HFFc6 (cell line): ENCODE measurements at regions not wholly inside any gene's neighbourhood (a gene's known extent, or its start where the extent isn't known, plus 50 kb on each side); places are given as distances from the start of the nearest gene placed in this dataset.

Experiments
- DNase-seq: peaks from one replicate; pipeline ENCODE4 v3.0.0-alpha.2; 2018
- H3K27ac Mint-ChIP-seq: 2 replicates; pipeline ENCODE4 v1.8.0; 2020; ENCODE audit warnings: mild to moderate bottlenecking, mixed read lengths
- H3K27me3 Mint-ChIP-seq: 2 replicates; pipeline ENCODE4 v1.8.0; 2021; ENCODE audit warnings: mild to moderate bottlenecking, moderate library complexity, mixed read lengths; ENCODE audit not compliant: insufficient read depth
- H3K36me3 Mint-ChIP-seq: 2 replicates; pipeline ENCODE4 v1.8.0; 2021; ENCODE audit warnings: low read depth, mixed read lengths
- H3K4me1 Mint-ChIP-seq: 2 replicates; pipeline ENCODE4 v1.8.0; 2020; ENCODE audit warnings: low read depth, mixed read lengths
- H3K4me3 Mint-ChIP-seq: 2 replicates; pipeline ENCODE4 v1.8.0; 2020; ENCODE audit warnings: mild to moderate bottlenecking, moderate library complexity, mixed read lengths
- H3K9me3 Mint-ChIP-seq: 2 replicates; pipeline ENCODE4 v1.8.0; 2020; ENCODE audit warnings: mild to moderate bottlenecking, mixed read lengths
- TF ChIP-seq, protein P1 (sequence below): fragments of 200-600 bp; sonication (generic); IDR thresholded peaks from 2 replicates; pipeline ENCODE4 v1.5.0; 2021; ENCODE audit warnings: antibody characterized with exemption, mild to moderate bottlenecking

DNA sequence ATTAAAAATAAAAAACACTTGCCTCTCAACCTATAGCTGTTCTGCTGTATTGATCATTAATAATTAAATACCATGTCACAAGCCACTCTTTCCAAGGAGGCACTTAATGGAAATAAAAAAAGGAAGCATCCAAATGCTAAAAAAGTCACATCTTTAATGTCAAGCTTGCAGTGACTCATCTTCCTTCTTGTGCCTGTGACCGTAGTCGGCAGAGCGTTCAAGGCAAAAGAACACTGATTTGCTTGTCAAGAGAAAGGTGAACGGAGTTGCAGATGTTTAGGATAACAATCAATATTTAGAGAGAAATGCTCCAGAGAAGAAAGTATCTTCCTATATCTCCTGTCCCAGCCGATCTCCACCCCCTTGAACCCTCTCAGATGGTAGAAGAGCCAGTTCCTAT is 341.0 kb upstream of the OPRM1 start:
- no peak for DNase-seq
- Mint-ChIP-seq H3K27me3 (no peaks in the 10 kb centered on the region), H3K4me3 (no peak overlapping the region), H3K36me3 (no peaks in the 10 kb centered on the region), H3K4me1 (no peaks in the 10 kb centered on the region), H3K27ac (no peak overlapping the region), H3K9me3 (peaks cover 63% of the 10 kb centered on the region)
- TF ChIP-seq, protein P1, sequence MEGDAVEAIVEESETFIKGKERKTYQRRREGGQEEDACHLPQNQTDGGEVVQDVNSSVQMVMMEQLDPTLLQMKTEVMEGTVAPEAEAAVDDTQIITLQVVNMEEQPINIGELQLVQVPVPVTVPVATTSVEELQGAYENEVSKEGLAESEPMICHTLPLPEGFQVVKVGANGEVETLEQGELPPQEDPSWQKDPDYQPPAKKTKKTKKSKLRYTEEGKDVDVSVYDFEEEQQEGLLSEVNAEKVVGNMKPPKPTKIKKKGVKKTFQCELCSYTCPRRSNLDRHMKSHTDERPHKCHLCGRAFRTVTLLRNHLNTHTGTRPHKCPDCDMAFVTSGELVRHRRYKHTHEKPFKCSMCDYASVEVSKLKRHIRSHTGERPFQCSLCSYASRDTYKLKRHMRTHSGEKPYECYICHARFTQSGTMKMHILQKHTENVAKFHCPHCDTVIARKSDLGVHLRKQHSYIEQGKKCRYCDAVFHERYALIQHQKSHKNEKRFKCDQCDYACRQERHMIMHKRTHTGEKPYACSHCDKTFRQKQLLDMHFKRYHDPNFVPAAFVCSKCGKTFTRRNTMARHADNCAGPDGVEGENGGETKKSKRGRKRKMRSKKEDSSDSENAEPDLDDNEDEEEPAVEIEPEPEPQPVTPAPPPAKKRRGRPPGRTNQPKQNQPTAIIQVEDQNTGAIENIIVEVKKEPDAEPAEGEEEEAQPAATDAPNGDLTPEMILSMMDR: no peak

DNA sequence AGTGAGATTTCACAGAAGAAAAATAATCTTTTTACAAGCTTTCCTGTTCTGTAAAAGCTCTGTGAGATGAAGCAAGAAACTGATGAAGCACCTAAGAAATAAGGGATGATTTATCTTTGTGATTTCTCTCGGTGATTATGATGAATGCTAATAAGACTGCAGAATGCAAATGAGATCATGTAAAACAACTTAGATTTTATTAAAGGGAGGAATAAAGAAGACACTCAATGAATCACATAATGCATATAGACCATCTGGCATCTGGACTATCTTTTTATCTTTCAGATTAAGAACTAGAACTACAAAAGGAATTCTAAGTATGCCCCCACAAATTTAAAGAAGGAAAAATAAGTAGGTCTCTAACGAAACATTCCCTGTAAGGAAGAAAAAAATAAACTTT is 361.5 kb upstream of the OPRM1 start:
- no peak overlapping the region for H3K27ac Mint-ChIP-seq
- DNase-seq: no peak
- no peaks in the 10 kb centered on the region for H3K36me3 Mint-ChIP-seq
- no peaks in the 10 kb centered on the region for H3K4me1 Mint-ChIP-seq
- no peaks in the 10 kb centered on the region for H3K27me3 Mint-ChIP-seq
- TF ChIP-seq, protein P1: no peak
- peaks cover 28% of the 10 kb centered on the region for H3K9me3 Mint-ChIP-seq
- no peak overlapping the region for H3K4me3 Mint-ChIP-seq

DNA sequence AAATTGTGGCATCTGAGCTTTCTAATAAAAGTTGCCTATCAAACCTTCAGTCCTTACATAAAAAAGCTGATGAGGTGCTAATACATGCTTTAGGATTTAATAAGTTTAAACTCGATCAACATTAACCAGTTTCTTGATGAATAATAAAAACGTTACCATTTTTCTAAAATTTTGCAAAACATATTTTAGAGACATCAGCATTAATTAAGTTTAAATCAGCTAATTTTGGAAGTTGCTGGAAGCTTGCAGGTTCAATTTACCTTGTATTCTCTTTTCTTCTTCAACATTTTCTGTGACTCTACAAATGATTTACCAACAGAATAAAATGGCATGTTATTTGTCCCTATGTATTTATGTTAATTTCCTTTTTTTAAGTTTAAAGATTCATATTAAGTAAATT is 365.3 kb upstream of the OPRM1 start:
- no peak overlapping the region for H3K4me3 Mint-ChIP-seq
- H3K36me3 Mint-ChIP-seq: no peaks in the 10 kb centered on the region
- peaks cover 5% of the 10 kb centered on the region for H3K9me3 Mint-ChIP-seq
- H3K27ac Mint-ChIP-seq: no peak overlapping the region
- no peaks in the 10 kb centered on the region for H3K4me1 Mint-ChIP-seq
- H3K27me3 Mint-ChIP-seq: no peaks in the 10 kb centered on the region
- TF ChIP-seq, protein P1: no peak
- no peak for DNase-seq

DNA sequence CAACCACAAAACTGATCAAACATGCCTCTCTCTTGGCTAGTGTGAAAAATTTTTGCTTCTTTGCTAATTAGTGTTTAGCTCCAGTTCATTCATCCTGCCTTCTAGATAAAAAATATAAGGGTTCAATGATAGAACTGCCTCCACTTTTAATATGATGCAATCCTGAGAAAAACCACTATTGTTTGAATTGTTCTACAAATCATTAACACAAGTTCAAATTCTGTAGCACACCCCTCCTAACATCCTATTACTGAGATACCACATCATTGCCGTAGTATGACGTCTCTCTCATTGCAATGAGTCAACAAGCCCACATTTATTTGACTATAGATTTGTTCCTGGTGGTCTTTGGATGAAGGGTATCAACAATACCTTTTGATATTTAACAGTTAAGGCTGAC is 365.8 kb upstream of the OPRM1 start:
- DNase-seq: no peak
- H3K36me3 Mint-ChIP-seq: no peaks in the 10 kb centered on the region
- H3K27me3 Mint-ChIP-seq: no peaks in the 10 kb centered on the region
- peaks cover 5% of the 10 kb centered on the region for H3K9me3 Mint-ChIP-seq
- no peaks in the 10 kb centered on the region for H3K4me1 Mint-ChIP-seq
- TF ChIP-seq, protein P1: no peak
- H3K4me3 Mint-ChIP-seq: no peak overlapping the region
- no peak overlapping the region for H3K27ac Mint-ChIP-seq

DNA sequence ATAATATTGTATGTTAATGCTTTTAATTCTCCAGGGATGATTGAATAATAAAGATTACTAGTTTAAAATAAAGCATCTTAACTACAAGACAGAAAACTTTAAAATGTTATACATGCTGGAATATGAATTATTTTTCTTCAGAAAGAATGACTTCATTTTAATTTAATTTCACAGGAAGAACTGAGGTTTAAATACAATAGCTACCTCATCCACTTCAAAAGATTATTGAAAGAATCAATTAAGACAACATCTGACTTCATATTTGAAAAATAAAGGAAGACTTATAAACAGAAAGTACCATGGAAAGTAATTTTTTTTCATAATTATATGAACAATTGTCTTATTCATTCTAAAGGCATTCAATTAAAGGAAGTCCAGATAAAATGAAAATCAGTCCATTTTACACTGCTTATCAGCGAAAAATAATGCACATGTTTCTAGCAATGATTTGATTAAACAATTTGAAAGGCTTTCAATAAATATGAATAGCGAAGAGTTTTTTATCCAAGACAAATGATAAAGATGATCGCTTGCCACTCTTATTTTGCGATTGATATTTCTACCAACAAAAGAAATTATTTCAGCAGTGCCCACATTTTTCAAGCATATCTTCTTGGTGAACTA is 368.5 kb upstream of the OPRM1 start:
- TF ChIP-seq, protein P1: no peak
- no peaks in the 10 kb centered on the region for H3K4me1 Mint-ChIP-seq

DNA sequence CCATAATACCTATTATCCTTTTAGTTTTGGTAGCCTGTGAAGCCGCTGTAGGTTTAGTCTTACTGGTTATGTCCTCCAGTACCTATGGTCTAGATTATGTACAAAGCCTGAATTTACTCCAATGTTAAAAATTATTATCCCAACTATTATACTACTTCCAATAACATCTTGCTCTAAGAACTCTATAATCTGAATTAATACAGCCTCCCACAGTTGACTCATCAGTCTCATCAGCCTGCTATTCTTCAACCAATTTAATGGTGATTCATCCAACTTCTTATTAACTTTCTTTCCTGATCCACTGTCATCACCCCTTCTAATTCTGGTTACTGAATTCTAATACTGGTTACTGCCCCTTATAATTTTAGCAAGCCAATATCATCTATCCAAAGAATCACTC is 370.3 kb upstream of the OPRM1 start:
- TF ChIP-seq, protein P1: no peak
- Mint-ChIP-seq H3K36me3 (no peaks in the 10 kb centered on the region), H3K4me1 (no peaks in the 10 kb centered on the region), H3K9me3 (peaks cover 4% of the 10 kb centered on the region), H3K4me3 (no peak overlapping the region), H3K27ac (no peak overlapping the region), H3K27me3 (no peaks in the 10 kb centered on the region)
- no peak for DNase-seq

More for the DNA sequence above, 368.5 kb upstream of the OPRM1 start:
- Mint-ChIP-seq H3K27ac (no peak overlapping the region), H3K9me3 (no peaks in the 10 kb centered on the region; the same call in none of the 2 replicates), H3K27me3 (no peaks in the 10 kb centered on the region), H3K36me3 (no peaks in the 10 kb centered on the region), H3K4me3 (no peak overlapping the region)
- no peak for DNase-seq
